GM23248 (cell line): ENCODE measurements at regions not wholly inside any gene's neighbourhood (a gene's known extent, or its start where the extent isn't known, plus 50 kb on each side); places are given as distances from the start of the nearest gene placed in this dataset.

Experiments
- EZH2 ChIP-seq: fragments of 200-600 bp; sonication (generic); IDR thresholded peaks from 2 replicates; pipeline ENCODE4 v1.6.1; 2018; ENCODE audit warnings: antibody characterized with exemption, mild to moderate bottlenecking; ENCODE audit not compliant: insufficient read depth, poor library complexity, severe bottlenecking
- EZH2phosphoT487 ChIP-seq: fragments of 200-600 bp; sonication (generic); IDR thresholded peaks from 2 replicates; pipeline ENCODE4 v1.6.1; 2018; ENCODE audit warnings: antibody characterized with exemption, moderate library complexity, mild to moderate bottlenecking, low read depth; ENCODE audit not compliant: insufficient read depth

DNA sequence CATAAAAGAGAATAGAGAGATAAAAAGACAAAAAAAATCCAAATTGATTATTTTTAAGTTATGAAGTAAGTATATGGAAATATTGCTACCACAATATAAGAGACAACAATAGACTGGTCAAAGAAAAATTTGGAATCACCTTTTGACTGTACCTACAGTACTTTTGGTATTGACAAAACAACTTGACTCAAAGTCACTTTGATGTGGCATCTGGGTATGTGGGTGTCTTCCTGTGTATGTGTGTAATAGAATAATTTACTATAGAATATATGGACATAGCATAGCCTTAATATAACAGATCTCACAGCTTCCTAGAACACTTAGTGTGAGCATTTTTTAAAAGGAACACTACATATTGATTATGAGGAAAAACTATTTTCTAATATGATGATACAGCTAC lies 1016.2 kb upstream of the PCDH20 start:
- TF ChIP-seq EZH2 (no peak), EZH2phosphoT487 (no peak)
